Erythroblast (primary cell): ENCODE measurements at regions not wholly inside any gene's neighbourhood (a gene's known extent, or its start where the extent isn't known, plus 50 kb on each side); places are given as distances from the start of the nearest gene placed in this dataset.

Experiments
- GATA1 ChIP-seq: IDR thresholded peaks from 2 replicates; pipeline ENCODE4 v1.6.1; 2011; ENCODE audit warnings: low read depth, mild to moderate bottlenecking, control low read depth, low read length, moderate library complexity
- POLR2A ChIP-seq: IDR thresholded peaks from 2 replicates; pipeline ENCODE4 v1.6.1; 2011; ENCODE audit warnings: mild to moderate bottlenecking, low read length

GRCh38 chr6:24009319-24009718 lies 116.7 kb upstream of the NRSN1 start:
- TF ChIP-seq POLR2A = no peak
- no peak for TF ChIP-seq GATA1
